Activated CD4-positive, alpha-beta memory T cell treated with anti-CD3 and anti-CD28 coated beads, Interleukin-2, amount 10 ng/mL, durations not matched to agents 7 days and 5 days (primary cell): ENCODE measurements at regions not wholly inside any gene's neighbourhood (a gene's known extent, or its start where the extent isn't known, plus 50 kb on each side); places are given as distances from the start of the nearest gene placed in this dataset.

Source experiments
- CTCF ChIA-PET: fragments of 350-600 bp; sonication (Branson Sonifier 250); formaldehyde crosslinking; loops from one replicate; lab custom pipeline; 2021; ENCODE audit warnings: antibody characterized with exemption, inconsistent platforms; lab: Charles Lee
- POLR2A ChIA-PET: fragments of 350-600 bp; sonication (Branson Sonifier 250); formaldehyde crosslinking; loops from one replicate; lab custom pipeline; 2021; ENCODE audit warnings: antibody characterized with exemption; lab: Charles Lee
- DNase-seq: peaks from one replicate; pipeline ENCODE4 v3.0.0-alpha.2; 2020
- H3K27ac Mint-ChIP-seq: one replicate; pipeline ENCODE4 v1.8.0; 2021; ENCODE audit warnings: mild to moderate bottlenecking, mixed read lengths
- H3K27me3 Mint-ChIP-seq: one replicate; pipeline ENCODE4 v1.8.0; 2021; ENCODE audit warnings: mixed read lengths
- H3K36me3 Mint-ChIP-seq: one replicate; pipeline ENCODE4 v1.8.0; 2021; ENCODE audit warnings: low read depth, mixed read lengths
- H3K4me1 Mint-ChIP-seq: one replicate; pipeline ENCODE4 v1.8.0; 2021; ENCODE audit warnings: mixed read lengths
- H3K4me3 Mint-ChIP-seq: one replicate; pipeline ENCODE4 v1.8.0; 2021; ENCODE audit warnings: mild to moderate bottlenecking, mixed read lengths
- H3K9me3 Mint-ChIP-seq: one replicate; pipeline ENCODE4 v1.8.0; 2021; ENCODE audit warnings: mixed read lengths

DNA sequence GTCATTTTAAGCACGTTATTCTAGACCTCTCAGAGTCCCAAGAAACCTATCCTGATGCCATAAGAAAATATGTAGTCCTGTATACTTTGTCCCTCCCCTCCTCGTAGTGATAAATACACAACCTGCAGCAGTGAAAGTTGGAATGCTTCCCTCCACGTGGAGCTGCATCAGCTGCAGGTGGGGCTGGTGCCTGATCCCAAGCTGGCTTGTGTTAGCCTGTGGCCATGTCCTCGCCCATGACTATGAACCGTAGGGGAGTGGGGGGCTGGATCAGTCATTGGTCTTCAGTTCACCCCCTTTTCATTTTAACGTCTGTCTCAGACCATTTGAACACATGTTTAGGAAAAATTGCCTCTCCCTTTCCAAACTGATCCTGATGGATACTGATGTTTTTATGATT is 171.4 kb upstream of the HABP2 start:
- ChIA-PET CTCF (no interaction called here), POLR2A (no interaction called here)
- no peaks in the 10 kb centered on the region for H3K36me3 Mint-ChIP-seq

DNA sequence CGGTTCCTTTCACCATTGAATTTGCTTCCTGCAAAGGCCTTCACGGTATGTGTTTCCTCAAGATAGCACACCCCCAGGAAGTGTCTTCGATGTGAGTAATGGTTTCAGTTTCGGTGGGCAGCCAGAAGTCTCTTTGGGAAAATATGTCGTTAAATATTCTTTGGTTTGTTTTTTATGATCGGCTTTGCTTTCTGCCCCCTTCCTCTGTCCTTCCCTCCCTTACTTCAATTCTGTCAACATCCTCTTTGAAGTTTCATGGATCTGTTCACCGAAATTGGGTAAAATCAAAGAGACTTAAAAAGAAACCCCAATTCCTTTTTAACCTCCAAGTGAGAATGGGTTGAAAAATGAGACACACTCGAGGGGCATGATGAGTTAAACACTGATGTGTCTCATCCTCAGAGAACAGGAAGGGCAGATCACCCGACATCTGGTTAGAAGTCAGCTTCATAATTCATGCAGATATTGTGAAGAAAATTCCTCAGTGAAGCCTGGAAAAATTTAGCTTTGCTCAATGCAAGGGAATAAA is 170.8 kb upstream of the HABP2 start:
- peaks cover 46% of the 10 kb centered on the region for H3K27me3 Mint-ChIP-seq
- no peaks in the 10 kb centered on the region for H3K9me3 Mint-ChIP-seq
- ChIA-PET CTCF (no interaction called here), POLR2A (no interaction called here)
- H3K4me3 Mint-ChIP-seq = peak overlapping the region; percentile 55
- peaks cover 19% of the 10 kb centered on the region for H3K4me1 Mint-ChIP-seq
- no peaks in the 10 kb centered on the region for H3K36me3 Mint-ChIP-seq
- peak; percentile 26 for DNase-seq
- no peak overlapping the region for H3K27ac Mint-ChIP-seq

More for the DNA sequence above, 171.4 kb upstream of the HABP2 start:
- peaks cover 19% of the 10 kb centered on the region for H3K4me1 Mint-ChIP-seq
- peaks cover 42% of the 10 kb centered on the region for H3K27me3 Mint-ChIP-seq
- DNase-seq = no peak
- H3K4me3 Mint-ChIP-seq = no peak overlapping the region
- no peaks in the 10 kb centered on the region for H3K9me3 Mint-ChIP-seq
- H3K27ac Mint-ChIP-seq = no peak overlapping the region

DNA sequence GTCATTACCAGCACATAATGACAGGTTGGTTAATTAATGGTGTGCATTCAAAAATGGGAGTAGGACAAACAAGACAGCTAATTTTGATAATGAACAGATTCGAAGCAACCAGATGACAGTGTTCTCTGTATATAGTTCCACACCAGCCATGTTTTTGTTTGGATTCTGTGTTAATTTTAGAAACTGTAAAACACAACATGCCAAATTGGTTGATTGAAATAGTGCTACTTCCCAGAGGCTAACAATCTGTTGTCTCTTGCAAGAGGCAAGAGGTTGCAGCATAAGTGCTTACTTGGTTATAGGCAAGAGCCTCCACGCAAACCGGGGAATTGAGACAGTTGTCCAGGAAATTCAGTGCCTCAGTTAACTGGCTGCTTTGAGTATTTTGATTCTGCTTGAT is 170.2 kb upstream of the HABP2 start:
- POLR2A ChIA-PET = no interaction called here
- H3K4me3 Mint-ChIP-seq = no peak overlapping the region
- DNase-seq = no peak
- peaks cover 19% of the 10 kb centered on the region for H3K4me1 Mint-ChIP-seq
- H3K27ac Mint-ChIP-seq = no peak overlapping the region
- no peaks in the 10 kb centered on the region for H3K36me3 Mint-ChIP-seq
- CTCF ChIA-PET = no interaction called here
- H3K9me3 Mint-ChIP-seq = no peaks in the 10 kb centered on the region
- peaks cover 46% of the 10 kb centered on the region for H3K27me3 Mint-ChIP-seq

DNA sequence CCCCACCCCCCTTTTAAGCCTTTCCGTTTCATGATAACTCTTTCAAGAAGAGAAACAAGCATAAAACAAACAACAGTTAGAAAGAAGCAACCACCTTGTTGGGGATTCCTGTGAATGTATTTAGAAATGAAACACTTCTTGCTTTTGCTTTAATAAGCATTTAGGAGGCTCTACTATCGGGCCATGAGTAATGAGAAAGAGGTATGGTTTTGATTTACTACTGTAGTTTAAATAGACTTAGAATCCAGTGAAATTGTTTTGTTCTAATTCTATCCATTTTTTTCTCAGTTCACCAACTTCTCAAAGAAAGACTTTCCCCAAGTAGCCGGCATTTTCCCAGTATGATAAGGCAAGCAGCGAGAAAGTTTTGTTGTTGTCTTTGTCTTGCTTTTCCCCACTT is 168.7 kb upstream of the HABP2 start:
- ChIA-PET CTCF (interaction anchor here (0.8 to 1.3 kb wide), 3 partner anchors 134 to 909 kb away, joined by 3 to 8 read pairs (median 4); no protein-coding TSS in a partner anchor), POLR2A (no interaction called here)
- Mint-ChIP-seq H3K4me1 (peaks cover 19% of the 10 kb centered on the region), H3K4me3 (no peak overlapping the region), H3K36me3 (no peaks in the 10 kb centered on the region), H3K27ac (no peak overlapping the region), H3K9me3 (no peaks in the 10 kb centered on the region), H3K27me3 (peaks cover 46% of the 10 kb centered on the region)
- DNase-seq = no peak

DNA sequence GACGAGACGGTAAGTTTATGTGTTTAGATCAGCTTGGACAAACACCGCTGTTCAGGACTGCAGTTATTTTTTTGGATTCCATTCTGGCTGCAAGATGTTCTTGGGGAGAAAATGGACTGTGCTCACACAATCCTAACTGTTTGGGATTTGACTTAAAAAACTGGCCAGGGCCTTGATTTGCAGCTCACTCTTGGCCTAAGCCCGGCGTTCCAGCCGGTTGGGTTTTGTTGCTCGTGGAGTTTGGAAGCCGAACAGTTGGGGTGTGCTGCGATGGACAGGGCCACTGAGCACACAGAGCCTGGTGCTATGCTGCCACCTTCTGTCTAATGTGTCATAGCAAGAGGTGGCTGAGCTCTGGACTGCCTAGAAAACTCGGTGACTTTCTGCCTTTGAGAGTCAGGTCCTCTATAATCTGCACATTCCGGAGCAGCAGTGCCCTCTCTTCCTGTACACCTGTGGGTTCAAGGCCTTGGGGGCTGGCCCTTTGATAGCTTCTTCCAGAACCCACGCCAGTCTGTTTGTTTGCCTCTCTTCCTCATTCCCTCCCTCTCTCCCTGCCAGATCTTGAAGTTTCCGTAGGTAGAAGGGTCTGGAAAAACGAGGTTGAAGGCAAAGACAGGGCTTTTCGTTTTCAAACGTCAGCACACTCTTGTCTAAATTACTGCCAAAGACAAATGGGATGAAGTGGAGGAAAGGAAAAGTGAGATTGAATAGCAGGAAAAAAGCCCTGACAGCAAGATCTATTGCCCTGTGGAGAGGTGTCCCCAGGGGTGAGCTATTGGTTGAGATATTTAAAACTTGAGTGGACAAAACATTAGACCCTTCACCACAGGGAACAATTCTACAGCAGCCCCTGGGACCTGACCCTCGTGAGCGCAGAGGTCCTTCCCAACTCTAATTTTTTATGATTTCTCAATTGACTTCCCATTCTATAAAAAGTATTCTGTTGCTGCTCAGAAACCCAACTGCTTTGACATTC is 167.5 kb upstream of the HABP2 start:
- peak; percentile 52 for DNase-seq
- peaks cover 19% of the 10 kb centered on the region for H3K4me1 Mint-ChIP-seq
- peaks cover 42% of the 10 kb centered on the region for H3K27me3 Mint-ChIP-seq
- H3K36me3 Mint-ChIP-seq = no peaks in the 10 kb centered on the region
- ChIA-PET CTCF (interaction anchor here (0.6 to 1.4 kb wide), 16 partner anchors 8 to 957 kb away, joined by 3 to 8 read pairs (median 3); no protein-coding TSS in a partner anchor), POLR2A (no interaction called here)
- H3K27ac Mint-ChIP-seq = no peak overlapping the region
- H3K4me3 Mint-ChIP-seq = no peak overlapping the region
- no peaks in the 10 kb centered on the region for H3K9me3 Mint-ChIP-seq

DNA sequence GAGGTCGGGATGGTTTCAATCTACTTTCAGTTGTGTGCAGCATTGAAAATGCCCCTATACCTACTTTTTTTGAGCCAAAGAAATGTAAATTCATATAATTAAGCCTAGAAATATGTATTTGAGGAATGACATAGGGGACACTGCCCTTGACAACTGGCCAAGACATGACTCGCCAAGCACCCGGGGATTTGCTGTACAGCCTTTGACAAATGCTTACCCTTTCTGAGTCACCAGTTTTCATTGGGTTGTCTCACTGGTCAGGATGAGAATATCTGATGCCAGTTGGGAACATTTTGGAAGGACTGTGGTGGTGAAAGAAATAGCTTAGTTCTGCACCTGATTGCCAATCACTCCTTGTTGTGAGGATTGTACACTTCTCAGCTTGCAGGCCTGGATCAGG is 166.8 kb upstream of the HABP2 start:
- H3K4me1 Mint-ChIP-seq = peaks cover 19% of the 10 kb centered on the region
- H3K27ac Mint-ChIP-seq = no peak overlapping the region
- no peaks in the 10 kb centered on the region for H3K36me3 Mint-ChIP-seq
- no peak overlapping the region for H3K4me3 Mint-ChIP-seq
- peaks cover 39% of the 10 kb centered on the region for H3K27me3 Mint-ChIP-seq
- no peak for DNase-seq
- ChIA-PET POLR2A (no interaction called here), CTCF (interaction anchor here (0.8 to 2.0 kb wide), 3 partner anchors 331 to 914 kb away, joined by 3 to 5 read pairs (median 3); no protein-coding TSS in a partner anchor)
- no peaks in the 10 kb centered on the region for H3K9me3 Mint-ChIP-seq

DNA sequence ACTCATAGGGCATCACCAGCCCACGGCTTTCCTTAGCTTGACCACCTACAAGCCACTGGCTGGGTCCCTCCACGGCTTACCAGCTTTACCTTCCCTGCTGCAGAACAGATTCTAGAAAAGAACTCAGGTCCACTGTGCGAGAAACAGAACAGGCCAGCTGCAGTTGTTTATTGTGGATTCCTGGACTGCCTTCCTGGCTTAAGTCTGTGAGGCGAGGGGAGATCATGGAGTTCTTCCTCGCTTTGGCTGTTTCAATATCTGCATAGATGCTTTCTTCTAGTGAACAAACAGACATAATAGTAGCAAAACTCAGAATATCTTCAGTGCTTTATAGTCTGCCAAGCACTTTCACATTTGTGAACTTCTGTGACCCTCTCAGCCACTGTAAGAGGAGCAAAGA is 162.9 kb upstream of the HABP2 start:
- Mint-ChIP-seq H3K4me3 (no peak overlapping the region), H3K36me3 (no peaks in the 10 kb centered on the region), H3K27me3 (peaks cover 18% of the 10 kb centered on the region), H3K4me1 (peaks cover 2% of the 10 kb centered on the region), H3K9me3 (no peaks in the 10 kb centered on the region), H3K27ac (no peak overlapping the region)
- ChIA-PET CTCF (no interaction called here), POLR2A (no interaction called here)
- DNase-seq = no peak

DNA sequence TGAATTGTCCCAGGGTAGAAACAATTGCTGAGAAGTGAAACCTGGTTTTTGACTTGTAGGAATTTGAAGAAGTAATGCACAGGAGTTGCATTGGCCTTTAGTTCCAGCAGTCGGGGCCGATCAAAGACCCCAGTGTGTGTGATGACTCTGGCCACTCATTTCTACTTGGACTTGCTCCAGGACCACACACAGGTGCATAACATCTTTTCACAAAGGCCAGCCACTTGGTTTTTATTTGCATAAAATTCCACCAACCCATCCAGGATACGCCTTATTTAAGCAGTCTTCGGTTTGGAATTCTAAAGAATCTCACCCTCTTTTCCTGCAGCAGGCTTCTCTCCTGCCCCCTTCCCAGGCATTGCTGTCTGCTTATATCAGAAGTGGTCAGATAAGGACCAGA is 162.0 kb upstream of the HABP2 start:
- H3K27me3 Mint-ChIP-seq = peaks cover 9% of the 10 kb centered on the region
- POLR2A ChIA-PET = no interaction called here
- no peak overlapping the region for H3K27ac Mint-ChIP-seq

DNA sequence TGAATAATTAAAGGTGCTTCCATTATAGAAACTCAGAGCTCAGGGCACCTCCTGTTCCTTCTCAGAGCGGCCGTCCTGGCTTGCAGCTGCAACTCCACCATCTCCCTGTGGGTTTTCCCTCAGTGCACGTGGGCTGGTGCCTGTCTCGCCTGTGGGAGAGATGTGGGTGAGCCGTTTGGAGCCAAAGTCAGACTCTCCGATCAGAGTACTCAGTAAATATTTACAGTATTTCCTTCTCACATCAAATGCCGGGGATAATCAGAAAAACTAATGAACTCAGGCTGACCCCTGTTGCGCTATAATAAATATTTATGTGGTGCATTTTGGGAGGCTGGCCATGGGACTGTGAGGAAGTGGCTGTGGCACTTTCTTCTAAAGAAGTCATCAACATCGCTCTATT is 155.8 kb upstream of the HABP2 start:
- Mint-ChIP-seq H3K9me3 (no peaks in the 10 kb centered on the region), H3K4me1 (no peaks in the 10 kb centered on the region), H3K27ac (no peak overlapping the region), H3K36me3 (no peaks in the 10 kb centered on the region), H3K27me3 (no peaks in the 10 kb centered on the region), H3K4me3 (no peak overlapping the region)
- DNase-seq = no peak
- POLR2A ChIA-PET = no interaction called here
- CTCF ChIA-PET = no interaction called here

More for the DNA sequence above, 162.0 kb upstream of the HABP2 start:
- Mint-ChIP-seq H3K4me1 (no peaks in the 10 kb centered on the region), H3K4me3 (no peak overlapping the region), H3K36me3 (no peaks in the 10 kb centered on the region), H3K9me3 (no peaks in the 10 kb centered on the region)
- CTCF ChIA-PET = no interaction called here
- no peak for DNase-seq

DNA sequence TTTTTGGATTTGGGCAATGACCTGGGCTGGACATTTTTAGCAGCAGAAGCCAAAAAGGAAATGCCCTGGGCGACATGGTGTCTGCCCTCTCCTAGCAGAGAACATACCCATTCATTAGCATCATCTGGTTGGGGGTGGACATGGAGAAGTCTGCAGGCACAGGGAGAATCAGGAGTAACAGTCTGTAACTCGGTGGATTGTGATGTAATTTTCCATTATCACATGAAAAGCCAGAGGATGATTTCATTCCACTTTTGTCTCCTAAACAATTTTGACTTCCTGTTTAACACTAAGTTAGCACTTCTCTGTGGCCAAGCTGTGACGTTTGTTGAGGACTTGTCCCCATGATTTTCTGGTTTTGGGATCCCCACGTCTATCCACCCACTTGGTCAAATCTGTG is 153.8 kb upstream of the HABP2 start:
- Mint-ChIP-seq H3K4me1 (no peaks in the 10 kb centered on the region), H3K9me3 (no peaks in the 10 kb centered on the region), H3K36me3 (no peaks in the 10 kb centered on the region), H3K27me3 (no peaks in the 10 kb centered on the region), H3K27ac (no peak overlapping the region), H3K4me3 (no peak overlapping the region)
- ChIA-PET CTCF (no interaction called here), POLR2A (no interaction called here)
- no peak for DNase-seq

DNA sequence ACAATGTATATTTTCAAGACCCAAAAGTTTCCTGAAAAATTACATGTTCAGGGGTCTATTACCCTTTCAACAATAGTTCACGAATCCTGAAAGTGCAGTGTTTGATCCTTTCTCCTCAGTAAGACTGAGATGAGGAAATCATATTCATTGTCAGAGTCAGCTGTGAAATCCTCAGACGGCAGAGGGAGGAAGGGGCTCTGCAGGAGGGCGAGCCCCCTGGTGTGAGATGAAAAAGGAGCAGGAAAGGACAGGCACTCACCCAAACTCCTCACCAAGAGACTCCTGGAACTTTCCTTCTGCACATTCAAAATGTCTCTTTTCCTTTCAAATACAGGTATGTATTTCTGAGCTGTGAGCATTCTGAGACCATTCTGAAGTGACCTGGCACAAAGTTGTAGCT is 150.3 kb upstream of the HABP2 start:
- no peaks in the 10 kb centered on the region for H3K4me1 Mint-ChIP-seq

DNA sequence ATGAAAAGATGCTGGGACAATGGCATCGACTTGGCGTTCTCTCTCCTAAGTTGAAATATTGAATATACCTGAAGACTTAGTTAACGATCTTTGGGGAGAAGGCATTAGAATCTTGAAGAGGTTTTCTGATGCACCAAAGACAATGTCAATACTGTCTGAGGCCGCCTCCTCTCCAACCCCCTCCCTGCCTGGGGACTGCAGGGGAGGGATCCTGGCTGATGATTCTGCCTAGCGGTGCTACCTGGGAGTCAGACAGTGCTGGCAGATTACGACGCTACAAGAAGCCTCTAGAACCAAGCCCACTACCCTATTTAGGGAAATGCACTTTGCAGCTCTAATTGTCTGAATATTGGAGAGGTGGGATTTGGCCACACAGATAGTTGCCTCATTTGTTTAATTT is 145.6 kb upstream of the HABP2 start:
- H3K27me3 Mint-ChIP-seq = no peaks in the 10 kb centered on the region
- no peaks in the 10 kb centered on the region for H3K9me3 Mint-ChIP-seq
- no peak for DNase-seq

More for the DNA sequence above, 150.3 kb upstream of the HABP2 start:
- Mint-ChIP-seq H3K36me3 (no peaks in the 10 kb centered on the region), H3K27ac (no peak overlapping the region), H3K27me3 (no peaks in the 10 kb centered on the region), H3K4me3 (no peak overlapping the region), H3K9me3 (no peaks in the 10 kb centered on the region)
- DNase-seq = no peak
- POLR2A ChIA-PET = no interaction called here
- CTCF ChIA-PET = no interaction called here

DNA sequence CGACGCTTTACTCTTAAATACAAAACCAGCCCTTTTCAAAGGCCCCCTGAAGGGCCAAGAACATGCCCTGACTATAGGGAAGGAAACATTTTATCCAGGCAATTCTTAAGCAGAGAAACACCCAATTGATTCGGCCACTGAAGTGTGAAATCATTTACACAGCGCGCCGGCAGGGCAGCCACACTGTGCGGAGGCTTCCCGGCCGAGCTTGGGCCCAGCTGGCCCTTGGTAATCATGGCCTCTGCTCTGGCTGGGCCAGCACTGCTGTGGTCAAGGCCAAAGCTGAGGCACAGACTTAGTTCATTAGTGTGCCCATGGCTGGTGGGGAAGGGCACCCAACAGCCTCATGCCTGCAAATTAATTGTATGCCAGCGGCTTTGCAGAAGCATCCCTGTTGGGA is 143.7 kb upstream of the HABP2 start:
- Mint-ChIP-seq H3K4me1 (no peaks in the 10 kb centered on the region), H3K27ac (no peak overlapping the region), H3K4me3 (no peak overlapping the region), H3K27me3 (no peaks in the 10 kb centered on the region), H3K36me3 (no peaks in the 10 kb centered on the region), H3K9me3 (no peaks in the 10 kb centered on the region)
- DNase-seq = no peak
- POLR2A ChIA-PET = no interaction called here
- CTCF ChIA-PET = no interaction called here

More for the DNA sequence above, 145.6 kb upstream of the HABP2 start:
- Mint-ChIP-seq H3K27ac (no peak overlapping the region), H3K4me1 (no peaks in the 10 kb centered on the region), H3K4me3 (no peak overlapping the region), H3K36me3 (no peaks in the 10 kb centered on the region)
- CTCF ChIA-PET = no interaction called here
- POLR2A ChIA-PET = no interaction called here
